GM18873 (cell line): ENCODE measurements at regions not wholly inside any gene's neighbourhood (a gene's known extent, or its start where the extent isn't known, plus 50 kb on each side); places are given as distances from the start of the nearest gene placed in this dataset.
"Not testable (repeated sequence)": the region's sequence is repeated elsewhere in the genome, so short reads cannot be mapped to it uniquely, and the experiment has no call there.

Experiments used
- ATAC-seq: cut with Tn5 transposase; IDR thresholded peaks from one replicate; pipeline ENCODE4 v1.9.1; 2021; ENCODE audit warnings: mild to moderate bottlenecking, moderate library complexity, moderate number of reproducible peaks; ENCODE audit not compliant: unreplicated experiment, low FRiP score

- ATAC-seq = no peak
These were observed 565.1 kb downstream of the PIK3C3 start for GRCh38 chr18:42520138-42520537.

- ATAC-seq = no peak
These were observed 570.9 kb downstream of the PIK3C3 start for GRCh38 chr18:42525905-42526304.

GRCh38 chr18:42527766-42528165, 572.7 kb downstream of the PIK3C3 start:
- ATAC-seq = no peak

GRCh38 chr18:42530276-42530675, 575.2 kb downstream of the PIK3C3 start:
- ATAC-seq = no peak

GRCh38 chr18:42532119-42532518, 577.1 kb downstream of the PIK3C3 start:
- ATAC-seq = no peak

GRCh38 chr18:42533009-42533575, 578.1 kb downstream of the PIK3C3 start:
- ATAC-seq = no peak

- no peak for ATAC-seq
These were observed 578.6 kb downstream of the PIK3C3 start for GRCh38 chr18:42533616-42534015.

- no peak for ATAC-seq
These were observed 579.3 kb downstream of the PIK3C3 start for GRCh38 chr18:42534313-42534712.

- no peak for ATAC-seq
These were observed 579.0 kb downstream of the RIT2 start for GRCh38 chr18:42536442-42536841.

GRCh38 chr18:42537291-42537690, 578.2 kb downstream of the RIT2 start:
- ATAC-seq = no peak

GRCh38 chr18:42544901-42545300, 570.6 kb downstream of the RIT2 start:
- no peak for ATAC-seq

GRCh38 chr18:42545825-42546224, 569.7 kb downstream of the RIT2 start:
- ATAC-seq = no peak

- no peak for ATAC-seq
These were observed 567.0 kb downstream of the RIT2 start for GRCh38 chr18:42548493-42548892.

GRCh38 chr18:42549596-42549995, 565.9 kb downstream of the RIT2 start:
- ATAC-seq = no peak

GRCh38 chr18:42552559-42552958, 562.9 kb downstream of the RIT2 start:
- ATAC-seq = not testable (repeated sequence)

GRCh38 chr18:42559069-42559690, 556.3 kb downstream of the RIT2 start:
- ATAC-seq = no peak

GRCh38 chr18:42561521-42561920, 554.0 kb downstream of the RIT2 start:
- no peak for ATAC-seq

- ATAC-seq = no peak
These were observed 551.5 kb downstream of the RIT2 start for GRCh38 chr18:42563995-42564394.

- ATAC-seq = no peak
These were observed 550.7 kb downstream of the RIT2 start for GRCh38 chr18:42564761-42565160.

- no peak for ATAC-seq
These were observed 546.7 kb downstream of the RIT2 start for GRCh38 chr18:42568773-42569172.

GRCh38 chr18:42574871-42575270, 540.6 kb downstream of the RIT2 start:
- no peak for ATAC-seq

GRCh38 chr18:42576124-42576523, 539.4 kb downstream of the RIT2 start:
- no peak for ATAC-seq

GRCh38 chr18:42578792-42579191, 536.7 kb downstream of the RIT2 start:
- ATAC-seq = no peak
